ENCODE measurements at regions not wholly inside any gene's neighbourhood (a gene's known extent, or its start where the extent isn't known, plus 50 kb on each side); places are given as distances from the start of the nearest gene placed in this dataset.

GRCh38 chr3:124178531-124178930 is 186.6 kb upstream of the ROPN1 start:
- no peak for DNase-seq (ENCODE audit: low spot score)

DNA sequence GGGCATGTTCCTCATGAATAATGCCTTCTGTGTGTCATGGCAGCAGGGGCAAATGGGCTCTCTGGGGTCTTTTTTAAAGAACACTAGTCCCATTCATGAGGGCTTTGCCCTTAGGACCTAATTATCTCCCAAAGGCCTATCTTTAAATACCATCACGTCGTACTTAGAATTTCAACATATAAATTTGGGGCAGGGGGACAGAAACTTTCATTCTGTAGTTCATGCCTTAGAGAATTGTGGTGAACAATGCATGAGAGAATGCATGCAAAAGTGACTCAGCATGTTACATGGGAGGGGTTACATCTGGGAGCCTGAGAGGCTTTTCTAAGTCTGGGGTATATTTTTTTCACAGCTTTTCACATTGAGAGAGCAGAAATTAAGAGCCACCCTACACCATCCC is 208.5 kb upstream of the ROPN1 start:
- no peak for DNase-seq (ENCODE audit: low spot score)

DNA sequence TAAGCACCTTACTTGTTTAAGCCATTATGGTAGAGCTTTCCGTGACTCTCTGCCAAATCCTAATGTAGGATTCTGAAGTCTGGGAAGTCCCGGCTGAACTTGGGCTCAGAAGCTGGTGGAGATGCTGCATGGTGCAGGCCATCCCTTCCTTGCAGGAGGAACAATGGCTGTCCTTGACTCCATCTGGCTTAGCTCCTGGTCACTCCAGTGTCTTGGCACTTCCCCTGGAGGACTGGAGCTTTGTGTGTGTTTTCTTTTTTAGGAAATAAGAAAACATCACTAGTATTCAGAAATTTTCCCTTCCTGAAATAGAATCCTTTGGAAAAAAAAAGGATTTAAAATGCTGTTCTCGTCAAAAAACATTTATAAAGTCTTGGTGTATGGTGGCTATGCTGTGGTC is 209.3 kb upstream of the ROPN1 start:
- no peak for DNase-seq (ENCODE audit: low spot score)

- DNase-seq (ENCODE audit: low spot score): no peak
These were observed 209.9 kb upstream of the ROPN1 start for GRCh38 chr3:124201786-124202185.

DNA sequence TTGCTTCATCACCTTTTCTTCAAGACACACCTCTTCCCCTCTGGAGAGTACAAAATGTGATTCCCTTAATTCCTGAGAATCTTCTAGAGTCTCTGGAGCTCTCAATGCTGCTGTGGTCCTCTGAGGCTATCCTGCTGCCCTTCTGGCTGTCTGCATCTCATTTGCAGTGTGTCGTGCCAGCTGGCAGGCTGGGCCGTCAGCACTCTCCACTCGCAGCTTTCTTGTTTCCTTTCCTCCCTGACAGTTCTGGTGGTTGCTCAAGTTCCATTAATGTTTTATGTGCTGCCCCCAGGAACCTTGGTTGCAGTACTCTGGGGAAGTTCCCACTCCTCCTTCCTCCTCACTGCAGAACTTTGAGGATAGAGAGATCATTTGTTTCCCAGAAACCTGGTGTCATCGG is 210.8 kb upstream of the ROPN1 start:
- no peak for DNase-seq (ENCODE audit: low spot score)

GRCh38 chr3:124203292-124203691 is 211.4 kb upstream of the ROPN1 start:
- DNase-seq (ENCODE audit: low spot score): no peak

DNA sequence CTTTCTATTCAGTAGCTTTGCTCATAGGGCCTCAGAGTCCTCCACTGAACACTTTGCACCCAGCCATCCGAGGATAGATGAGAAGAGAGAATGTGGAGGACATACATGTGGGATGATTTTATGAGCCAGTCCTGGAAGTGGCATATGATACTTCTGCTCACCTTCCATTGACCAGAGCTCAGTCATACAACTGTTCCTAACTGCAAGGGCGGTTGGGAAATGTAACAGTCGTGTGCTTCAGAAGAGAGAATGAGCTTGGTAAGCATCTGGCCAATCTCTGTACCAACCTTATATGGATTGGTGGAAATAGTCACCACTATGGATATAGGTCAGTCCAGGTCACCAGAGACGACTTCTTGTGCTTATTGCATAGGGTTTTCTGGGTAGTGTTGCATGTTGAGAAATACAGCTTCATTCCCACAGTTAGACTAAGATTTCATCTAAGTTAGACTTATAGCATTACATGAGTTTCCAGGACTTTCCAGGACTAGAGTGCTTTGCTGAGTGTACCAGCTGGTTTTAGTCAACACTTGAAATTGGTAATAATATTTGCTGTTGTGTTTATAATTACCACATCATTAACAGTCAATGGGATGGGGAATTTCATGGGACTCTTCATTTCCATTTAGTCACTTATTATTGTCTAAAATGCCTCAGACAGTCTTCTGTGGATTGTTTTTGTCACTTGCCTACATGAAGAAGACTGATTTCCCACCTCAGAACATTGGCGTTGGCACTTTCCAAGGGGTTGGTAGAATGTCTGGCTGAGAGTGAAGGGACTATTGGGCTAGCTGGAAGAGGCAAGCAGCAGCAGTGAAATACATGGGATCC is 214.5 kb upstream of the ROPN1 start:
- DNase-seq (ENCODE audit: low spot score): no peak

GRCh38 chr3:124207077-124207476 is 215.2 kb upstream of the ROPN1 start:
- no peak for DNase-seq (ENCODE audit: low spot score)

DNA sequence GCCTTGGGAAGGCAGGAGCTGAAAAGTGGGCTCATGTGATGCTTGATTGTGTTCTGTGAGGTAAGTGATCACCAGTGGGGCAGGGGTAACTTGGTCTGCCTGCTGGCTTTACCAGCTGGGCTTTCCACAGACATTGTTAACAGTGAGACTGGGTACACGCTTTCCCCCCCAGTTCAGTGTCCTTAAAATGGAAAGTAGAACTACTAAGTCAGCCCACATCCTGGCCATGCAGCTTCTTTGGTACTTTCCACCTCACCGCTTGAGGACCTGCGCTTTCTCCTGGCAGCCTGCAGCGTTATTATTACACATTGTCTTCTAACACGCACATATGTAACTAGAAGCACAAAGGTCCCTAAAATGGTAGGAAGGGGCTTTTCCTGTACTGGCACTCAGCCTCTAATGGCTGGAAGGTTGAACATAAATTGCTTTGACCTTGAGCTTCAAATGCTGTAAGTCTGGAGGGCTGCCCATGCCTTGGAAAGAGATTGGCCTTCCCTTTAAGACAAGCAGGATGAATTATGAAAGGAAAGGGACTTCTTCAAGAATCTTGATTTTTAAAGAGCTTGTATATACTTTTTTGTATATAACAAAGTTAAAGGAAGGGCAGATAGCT is 216.1 kb upstream of the ROPN1 start:
- no peak for DNase-seq (ENCODE audit: low spot score)

DNA sequence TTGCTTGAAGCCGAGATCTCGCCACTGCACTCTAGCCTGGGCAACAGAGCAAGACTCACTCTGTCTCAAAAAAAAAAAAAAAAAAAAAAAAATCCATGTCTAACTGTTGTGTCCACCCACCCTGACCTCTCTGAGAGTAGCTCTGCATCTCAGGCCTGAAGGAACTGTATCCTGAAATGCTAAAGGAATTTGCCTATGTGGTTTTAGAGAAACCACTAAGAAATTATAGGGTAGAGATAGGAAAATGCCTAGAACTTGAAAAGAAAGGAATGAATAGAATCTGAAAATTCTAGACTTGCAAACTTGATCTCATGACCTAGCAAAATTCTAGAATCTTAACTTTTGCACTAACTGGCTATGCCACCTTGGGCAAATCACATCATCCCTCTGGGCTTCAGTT is 217.5 kb upstream of the ROPN1 start:
- DNase-seq (ENCODE audit: low spot score): no peak

DNA sequence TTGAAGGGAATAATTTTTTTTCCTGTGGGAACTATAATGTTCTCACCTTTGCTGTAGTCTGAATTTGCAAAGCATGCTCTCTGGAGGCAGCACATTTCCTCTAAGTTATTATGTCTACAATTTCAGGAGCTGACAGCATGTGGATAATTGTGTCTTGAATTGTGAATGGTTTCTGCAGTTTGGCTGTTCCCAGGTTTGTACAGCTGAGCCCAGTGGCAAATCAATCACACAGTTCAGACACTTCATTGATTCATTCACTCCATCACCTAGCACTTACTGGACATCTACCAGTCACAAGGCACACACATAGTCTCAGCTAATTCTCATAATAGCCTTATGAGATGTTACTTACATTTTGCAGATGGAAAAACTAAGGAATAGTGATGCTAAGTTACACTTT is 219.0 kb upstream of the ROPN1 start:
- no peak for DNase-seq (ENCODE audit: low spot score)

- no peak for DNase-seq (ENCODE audit: low spot score)
These were observed 221.7 kb upstream of the ROPN1 start for GRCh38 chr3:124213641-124214040.

GRCh38 chr3:124217542-124217941 is 225.6 kb upstream of the ROPN1 start:
- DNase-seq (ENCODE audit: low spot score): peak; percentile 46

GRCh38 chr3:124221422-124221821 is 229.5 kb upstream of the ROPN1 start:
- no peak for DNase-seq (ENCODE audit: low spot score)

DNA sequence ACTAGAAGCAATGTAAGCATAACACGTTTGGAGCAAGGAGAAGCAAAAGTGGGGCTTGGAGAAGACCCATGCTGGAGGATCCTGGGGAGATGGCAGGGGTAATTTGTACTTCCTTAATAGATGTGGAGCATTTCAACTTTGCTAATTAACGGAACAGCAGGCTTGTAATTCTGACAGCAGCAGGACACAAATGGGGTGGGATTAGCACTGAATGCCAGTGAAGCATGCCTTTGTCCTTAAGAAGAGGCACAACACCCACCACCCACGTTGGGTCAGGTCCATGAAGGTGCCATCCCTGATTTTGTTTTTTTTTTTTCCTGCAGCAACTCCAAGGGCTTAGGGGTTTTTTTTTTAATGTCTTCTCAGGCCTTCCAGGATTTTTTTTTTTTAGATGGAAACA is 231.9 kb upstream of the ROPN1 start:
- DNase-seq (ENCODE audit: low spot score): no peak

DNA sequence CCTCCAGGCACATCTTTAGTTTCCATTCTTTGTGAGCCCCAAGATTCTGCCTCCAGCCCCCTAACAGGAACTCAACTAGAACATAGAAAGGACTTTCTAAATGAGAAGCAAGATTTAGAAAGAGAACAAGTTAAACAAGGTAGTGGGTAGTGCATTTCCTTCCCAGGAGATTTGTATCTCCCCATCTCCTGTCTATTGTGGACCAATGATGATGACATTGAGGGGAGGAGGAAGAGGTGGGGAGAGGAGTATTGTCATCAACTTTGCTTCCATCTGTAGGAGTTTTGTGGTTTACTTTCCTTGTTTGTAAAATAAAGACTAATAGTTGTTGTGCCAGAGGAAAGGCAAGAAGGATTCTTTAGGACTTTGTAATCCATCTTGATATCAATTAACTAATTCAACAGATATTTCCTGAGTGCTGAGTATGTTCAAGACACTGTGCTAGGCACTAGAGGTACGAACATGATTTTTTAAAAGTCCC is 235.3 kb upstream of the ROPN1 start:
- DNase-seq (ENCODE audit: low spot score): no peak

DNA sequence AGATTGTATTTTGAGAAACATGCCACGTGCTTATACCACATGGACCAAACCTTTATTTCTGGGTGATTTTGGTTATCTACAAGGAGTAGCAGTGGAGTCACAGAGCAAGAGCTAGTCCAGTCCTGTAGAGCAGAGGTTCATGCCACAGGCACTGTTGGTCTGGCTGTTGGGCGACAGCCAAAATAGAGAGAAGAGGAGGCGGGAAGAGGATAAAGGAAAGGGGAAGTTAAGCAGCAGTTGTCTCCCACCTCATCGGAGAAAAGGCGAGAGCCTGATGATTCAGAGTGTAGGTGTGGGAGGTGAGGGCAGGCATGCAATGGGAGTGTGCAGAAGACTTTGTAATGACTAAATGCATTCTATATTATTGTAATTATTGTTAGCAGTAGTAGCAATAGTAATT is 237.5 kb upstream of the ROPN1 start:
- no peak for DNase-seq (ENCODE audit: low spot score)

- DNase-seq (ENCODE audit: low spot score): no peak
These were observed 237.9 kb upstream of the ROPN1 start for GRCh38 chr3:124229836-124230235.

- DNase-seq (ENCODE audit: low spot score): no peak
These were observed 238.5 kb upstream of the ROPN1 start for GRCh38 chr3:124230432-124230831.

- DNase-seq (ENCODE audit: low spot score): no peak
These were observed 239.1 kb upstream of the ROPN1 start for GRCh38 chr3:124230998-124231397.

DNA sequence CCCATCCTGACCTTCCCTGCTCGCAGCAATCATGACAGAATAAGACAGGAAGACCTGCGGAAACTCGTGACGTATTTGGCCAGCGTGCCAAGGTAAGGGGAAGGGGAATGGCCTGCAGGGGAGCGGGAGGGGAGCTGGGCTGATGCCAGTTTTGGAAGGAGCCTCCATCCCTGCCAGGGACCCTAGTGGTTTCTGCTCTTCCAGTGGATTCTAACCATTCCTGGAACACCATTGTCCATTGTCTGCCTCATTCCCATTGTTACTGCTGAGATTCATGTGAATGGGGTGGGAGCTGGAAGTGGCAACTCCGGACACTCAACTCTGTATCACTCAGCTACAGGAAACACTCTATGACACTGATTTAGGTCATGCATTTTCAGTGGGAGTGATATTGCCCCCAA is 242.9 kb upstream of the ROPN1 start:
- no peak for DNase-seq (ENCODE audit: low spot score)

GRCh38 chr3:124235446-124235845 is 243.5 kb upstream of the ROPN1 start:
- no peak for DNase-seq (ENCODE audit: low spot score)

GRCh38 chr3:124243177-124243859 is 251.4 kb upstream of the ROPN1 start:
- no peak for DNase-seq (ENCODE audit: low spot score)
